Stimulated activated CD4-positive, alpha-beta T cell treated with anti-CD3 and anti-CD28 coated beads, TNF-alpha, amount 100 ng/mL, for 1 hour (primary cell): ENCODE measurements at regions not wholly inside any gene's neighbourhood (a gene's known extent, or its start where the extent isn't known, plus 50 kb on each side); places are given as distances from the start of the nearest gene placed in this dataset.

Source experiments
- DNase-seq, 3 donors: peaks; one replicate each; pipeline ENCODE4 v3.0.0-alpha.2; 2020; ENCODE audit warnings: low read depth in 3 of 3, low spot score in 1 of 3

DNA sequence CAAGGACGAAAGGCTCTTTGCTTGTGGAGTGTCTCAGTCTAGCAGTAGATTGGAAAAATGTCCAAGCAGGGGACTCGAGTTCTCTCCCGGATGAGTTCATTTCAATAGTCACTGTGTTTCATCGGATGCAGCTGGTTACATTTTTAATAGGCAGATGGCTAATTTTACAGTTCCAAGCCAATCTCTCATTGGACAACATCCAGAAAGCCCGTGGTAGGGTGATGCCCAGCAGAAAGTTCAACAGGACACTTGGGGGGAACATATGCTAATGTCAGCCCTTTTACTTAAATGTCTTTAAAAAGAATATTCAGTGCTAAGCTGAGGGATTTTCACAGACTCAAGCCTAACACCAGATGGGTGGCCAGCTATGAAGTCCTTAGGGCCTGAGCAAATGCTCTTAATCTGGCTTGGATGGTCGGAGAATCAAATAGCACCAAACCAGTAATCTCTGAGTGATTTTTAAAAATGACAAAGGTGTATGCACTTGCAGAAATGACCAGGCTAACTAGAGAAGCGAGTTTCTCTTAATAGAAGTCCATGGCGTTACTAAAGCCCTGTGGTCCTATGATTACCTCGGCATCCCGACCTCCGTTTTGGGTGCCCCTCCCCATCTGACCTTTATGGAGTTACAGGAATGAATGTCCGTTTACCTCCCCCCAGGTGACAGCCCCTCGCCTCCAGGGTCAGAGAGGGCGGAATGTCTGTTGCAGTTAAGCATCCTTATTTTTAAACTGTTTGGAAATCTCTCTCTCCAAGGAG lies 289.2 kb upstream of the SALL1 start:
- no peak for DNase-seq

DNA sequence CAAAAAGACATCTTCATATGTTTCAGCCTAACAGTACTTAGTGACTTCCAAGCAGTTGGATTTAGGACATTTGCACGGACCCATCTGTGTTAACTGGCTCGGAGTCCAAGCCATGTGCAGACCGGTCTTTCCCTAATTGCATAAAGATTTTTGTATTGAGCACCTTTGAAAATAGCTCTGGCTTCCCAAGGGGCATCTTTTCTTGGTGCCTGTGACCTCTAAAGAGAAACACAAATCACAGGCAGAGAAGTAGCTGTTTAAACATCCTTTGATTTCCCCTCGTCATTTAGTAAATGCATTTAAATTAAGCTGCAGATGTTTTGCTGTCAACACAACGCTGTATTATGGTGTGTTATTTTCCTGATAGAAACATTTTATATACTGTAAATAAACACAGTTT lies 288.2 kb upstream of the SALL1 start:
- DNase-seq = no peak

DNA sequence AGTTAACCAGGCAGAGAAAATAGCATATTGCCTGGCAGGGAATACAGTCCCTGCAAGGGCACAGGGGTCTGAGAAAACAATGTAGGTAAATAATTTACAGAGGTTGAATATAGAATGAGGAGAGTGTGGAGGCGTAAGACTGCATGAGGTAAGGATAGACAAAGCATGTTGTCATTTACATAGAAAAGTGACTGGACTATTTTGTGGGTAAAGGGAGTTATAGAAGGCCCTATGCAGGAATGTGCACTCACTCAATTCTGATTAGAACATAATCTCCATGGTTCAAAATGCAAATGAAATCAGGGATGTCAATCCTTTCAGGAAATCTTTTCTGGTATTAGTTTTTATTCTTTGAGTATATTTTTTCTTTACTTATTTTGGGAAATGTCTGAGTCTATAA lies 285.7 kb upstream of the SALL1 start:
- no peak for DNase-seq

DNA sequence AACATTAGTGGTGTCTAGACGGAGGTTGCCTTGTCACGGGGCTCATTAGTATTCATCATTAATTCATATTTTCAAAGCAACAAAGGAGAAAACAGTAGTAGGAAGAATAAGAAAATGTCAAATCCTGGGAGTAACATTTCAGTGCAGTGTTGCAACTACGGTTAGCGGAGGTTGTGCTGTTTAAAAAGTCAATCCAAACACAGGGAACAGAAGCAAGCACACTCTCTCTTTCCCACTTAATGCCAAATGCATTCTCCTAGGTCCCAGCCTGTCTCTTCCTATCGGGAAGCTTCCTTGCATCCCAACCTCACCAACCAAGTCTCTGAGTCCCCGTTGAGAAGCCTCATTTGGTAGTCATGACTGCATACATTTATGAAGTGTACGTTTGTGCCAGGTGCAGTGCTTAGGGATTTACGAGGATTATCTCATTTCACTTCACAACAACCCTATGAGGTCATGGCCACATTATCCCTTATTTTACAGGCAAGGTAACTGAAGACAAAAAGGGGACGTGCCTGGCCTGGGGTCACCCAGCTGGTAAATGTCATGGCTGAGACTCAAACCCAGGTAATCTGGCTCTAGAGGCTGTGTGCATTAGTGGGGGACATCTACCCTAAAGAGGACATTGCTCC lies 283.6 kb upstream of the SALL1 start:
- no peak for DNase-seq

- DNase-seq = no peak
Measured at GRCh38 chr16:51433599-51433998, 282.5 kb upstream of the SALL1 start.

DNA sequence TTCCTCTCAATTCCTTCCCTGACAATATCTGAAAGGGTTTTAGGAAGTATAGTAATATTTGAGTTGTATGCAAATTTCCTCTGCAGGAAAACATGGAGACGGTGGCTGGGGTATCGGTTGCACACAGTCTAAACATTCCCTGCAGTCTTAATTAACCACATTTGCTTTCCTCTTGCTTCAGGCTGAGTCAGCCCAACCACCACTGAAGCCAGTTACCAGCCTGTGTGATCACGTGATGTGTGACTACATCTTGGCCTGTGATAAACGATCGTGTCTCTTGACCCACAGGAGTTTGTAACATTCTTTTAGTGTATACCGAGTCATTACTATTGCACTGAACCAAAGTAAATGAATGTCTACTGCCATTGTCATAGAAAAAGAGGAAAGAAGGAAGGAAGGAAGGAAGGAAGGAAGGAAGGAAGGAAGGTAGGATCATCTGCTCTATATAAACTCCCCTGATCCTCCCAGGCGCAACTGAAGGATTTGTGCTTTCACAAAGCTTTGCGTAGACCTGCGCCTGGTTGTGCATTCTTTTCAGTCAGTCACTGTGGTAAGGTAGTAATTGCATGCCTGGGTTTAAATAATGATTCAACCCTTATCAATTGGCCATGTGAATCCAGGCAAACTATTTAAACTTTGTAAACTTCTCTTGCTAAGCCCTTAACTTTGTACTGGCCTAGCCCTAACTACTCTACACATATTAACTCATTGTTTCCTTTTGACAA lies 280.6 kb upstream of the SALL1 start:
- DNase-seq = no peak

DNA sequence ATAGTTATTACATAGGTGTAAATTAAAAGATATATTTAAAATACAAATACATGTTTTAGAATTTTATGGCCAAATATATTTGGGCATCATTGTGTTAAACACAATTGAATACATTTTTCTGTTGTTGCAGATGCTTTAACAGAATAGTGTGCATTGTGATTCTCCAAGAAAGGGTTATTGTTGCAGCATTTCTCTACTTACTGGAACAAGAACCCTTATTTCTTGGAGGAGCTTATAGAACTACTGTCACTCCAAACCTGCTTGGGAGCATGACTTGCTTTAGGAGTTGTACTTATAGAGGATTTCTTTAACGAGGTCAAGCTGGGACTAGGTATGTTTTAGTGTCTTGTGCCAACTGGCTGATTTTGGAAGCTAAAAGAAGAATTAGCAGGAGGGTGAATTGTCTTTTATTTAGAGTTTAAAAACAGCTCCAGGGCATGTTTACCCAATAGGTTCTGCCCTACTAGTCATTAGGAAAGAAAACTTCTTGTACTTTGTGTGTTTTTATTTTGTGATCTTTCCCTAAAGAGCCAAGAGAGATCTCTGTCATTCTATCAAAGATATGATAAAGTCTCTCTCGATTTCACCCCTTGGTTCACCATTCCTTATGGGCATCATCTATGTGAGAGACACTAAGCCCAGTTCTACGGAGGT lies 279.8 kb upstream of the SALL1 start:
- no peak for DNase-seq

- no peak for DNase-seq
Measured at GRCh38 chr16:51429041-51429440, 278.0 kb upstream of the SALL1 start.

DNA sequence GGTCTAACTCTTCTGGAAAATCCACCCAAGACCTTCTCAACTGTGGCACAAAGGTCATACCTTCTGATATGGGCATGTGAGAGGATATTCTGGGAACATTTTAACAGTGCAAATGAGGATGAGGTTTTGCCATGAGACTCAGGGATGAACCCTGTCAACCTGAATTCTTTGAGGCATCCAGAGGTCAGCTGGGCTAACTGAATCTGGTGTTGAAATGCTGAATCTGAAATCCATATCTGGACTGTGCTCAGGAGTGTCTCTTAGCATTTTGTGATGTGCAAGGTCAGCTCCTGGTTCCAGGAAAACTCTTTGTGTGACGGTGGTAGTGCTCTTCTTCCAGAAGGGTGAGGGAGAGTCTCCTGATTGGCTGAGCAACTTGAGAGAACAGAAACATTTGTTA lies 276.0 kb upstream of the SALL1 start:
- DNase-seq = no peak

GRCh38 chr16:51426276-51426675 lies 275.2 kb upstream of the SALL1 start:
- no peak for DNase-seq

DNA sequence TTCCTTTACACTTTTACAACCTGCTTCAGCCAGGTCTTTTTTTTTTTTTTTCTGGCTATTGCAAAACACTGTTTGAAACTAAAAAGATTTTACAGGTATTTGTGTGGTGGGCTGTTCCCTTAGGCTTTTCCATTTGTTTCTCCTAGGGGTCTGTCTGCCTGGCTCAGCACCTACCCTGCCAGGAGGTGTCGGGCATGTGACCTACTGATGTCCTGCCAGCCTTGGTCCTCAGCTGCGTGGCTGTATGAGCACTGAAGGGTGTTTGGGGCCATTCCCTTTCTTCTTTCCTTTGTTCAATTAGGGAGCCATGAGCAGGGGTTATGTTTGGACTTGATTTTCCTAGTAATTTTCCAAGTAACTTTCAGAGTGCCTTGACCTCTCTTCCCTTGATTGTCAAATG lies 269.2 kb upstream of the SALL1 start:
- no peak for DNase-seq

DNA sequence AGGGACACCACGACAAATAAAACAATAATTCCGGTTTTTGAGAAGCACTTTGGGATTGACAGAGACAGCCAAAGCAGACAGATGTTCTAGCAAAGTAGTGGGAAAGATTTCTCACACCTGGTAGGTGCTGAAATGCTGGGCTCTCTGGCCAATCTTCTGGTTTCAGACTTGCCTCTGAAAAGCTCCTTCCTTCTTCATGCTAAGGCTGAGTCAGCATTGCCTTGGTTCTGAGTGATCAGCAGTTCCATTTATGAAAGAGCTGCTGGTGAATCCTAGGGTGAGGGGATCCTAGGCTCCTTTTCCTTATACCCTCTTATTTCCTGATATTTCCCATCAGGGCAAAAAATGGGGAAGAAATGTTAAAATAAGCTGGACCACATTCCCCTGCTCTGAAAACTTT lies 268.7 kb upstream of the SALL1 start:
- no peak for DNase-seq

GRCh38 chr16:51418258-51418657 lies 267.2 kb upstream of the SALL1 start:
- DNase-seq = no peak

- DNase-seq = no peak
Measured at GRCh38 chr16:51416926-51417325, 265.9 kb upstream of the SALL1 start.

DNA sequence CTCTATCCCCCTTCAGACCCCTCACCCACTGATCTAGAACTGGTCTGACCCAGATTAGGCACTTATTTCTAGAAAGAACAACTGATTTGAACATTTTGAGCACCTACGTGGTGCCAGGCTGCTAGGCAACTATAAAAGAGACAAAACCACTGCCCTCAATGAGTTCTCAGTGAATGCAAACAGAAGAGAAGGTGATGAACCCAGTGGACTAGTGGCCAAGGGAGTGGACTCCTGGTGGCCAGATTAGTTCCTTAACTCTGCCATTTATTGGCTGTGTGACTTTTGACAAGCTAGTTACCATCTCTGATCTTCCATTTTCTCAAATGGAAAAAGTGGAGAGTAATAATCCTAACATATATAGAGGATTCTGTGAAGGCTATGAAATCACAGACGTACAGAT lies 259.1 kb upstream of the SALL1 start:
- DNase-seq = no peak

- no peak for DNase-seq
Measured at GRCh38 chr16:51409001-51409675, 258.1 kb upstream of the SALL1 start.

GRCh38 chr16:51408357-51408756 lies 257.3 kb upstream of the SALL1 start:
- no peak for DNase-seq

GRCh38 chr16:51407921-51408320 lies 256.9 kb upstream of the SALL1 start:
- no peak for DNase-seq

- no peak for DNase-seq
Measured at GRCh38 chr16:51407199-51407598, 256.1 kb upstream of the SALL1 start.

- DNase-seq = no peak
Measured at GRCh38 chr16:51405361-51405760, 254.3 kb upstream of the SALL1 start.

- no peak for DNase-seq
Measured at GRCh38 chr16:51404386-51404785, 253.3 kb upstream of the SALL1 start.
